ENCODE measurements at regions not wholly inside any gene's neighbourhood (a gene's known extent, or its start where the extent isn't known, plus 50 kb on each side); places are given as distances from the start of the nearest gene placed in this dataset.
"Not testable (repeated sequence)": the region's sequence is repeated elsewhere in the genome, so short reads cannot be mapped to it uniquely, and the experiment has no call there.

DNA sequence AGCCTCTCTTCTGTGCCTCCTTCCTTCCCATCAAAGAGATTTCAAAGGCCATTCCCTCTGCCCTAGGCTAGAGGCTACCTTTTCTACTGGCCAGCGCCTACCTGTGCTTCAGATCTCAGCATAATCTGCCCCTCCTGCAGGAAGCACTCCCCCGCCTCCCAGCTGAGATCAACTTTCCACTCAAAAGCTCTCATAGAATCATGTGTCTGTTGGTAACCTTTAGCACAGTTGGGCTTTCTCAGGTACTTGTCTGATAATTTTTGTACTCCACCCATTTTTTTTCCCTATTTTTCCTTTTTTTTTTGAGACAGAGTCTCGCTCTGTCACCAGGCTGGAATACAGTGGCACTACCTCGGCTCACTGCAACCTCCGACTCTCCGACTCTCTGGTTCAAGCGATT is 231.0 kb upstream of the PRSS58 start:
- H3K27me3 Mint-ChIP-seq (ENCODE audit: low read depth): peaks cover 5% of the 10 kb centered on the region
- H3K27ac Mint-ChIP-seq: no peak overlapping the region
- H3K36me3 Mint-ChIP-seq: no peaks in the 10 kb centered on the region
- no peak overlapping the region for H3K4me3 Mint-ChIP-seq
- DNase-seq (ENCODE audit: low spot score in 2 of 2, unreplicated experiment in 2 of 2): no peak
- TF ChIP-seq, protein P1, sequence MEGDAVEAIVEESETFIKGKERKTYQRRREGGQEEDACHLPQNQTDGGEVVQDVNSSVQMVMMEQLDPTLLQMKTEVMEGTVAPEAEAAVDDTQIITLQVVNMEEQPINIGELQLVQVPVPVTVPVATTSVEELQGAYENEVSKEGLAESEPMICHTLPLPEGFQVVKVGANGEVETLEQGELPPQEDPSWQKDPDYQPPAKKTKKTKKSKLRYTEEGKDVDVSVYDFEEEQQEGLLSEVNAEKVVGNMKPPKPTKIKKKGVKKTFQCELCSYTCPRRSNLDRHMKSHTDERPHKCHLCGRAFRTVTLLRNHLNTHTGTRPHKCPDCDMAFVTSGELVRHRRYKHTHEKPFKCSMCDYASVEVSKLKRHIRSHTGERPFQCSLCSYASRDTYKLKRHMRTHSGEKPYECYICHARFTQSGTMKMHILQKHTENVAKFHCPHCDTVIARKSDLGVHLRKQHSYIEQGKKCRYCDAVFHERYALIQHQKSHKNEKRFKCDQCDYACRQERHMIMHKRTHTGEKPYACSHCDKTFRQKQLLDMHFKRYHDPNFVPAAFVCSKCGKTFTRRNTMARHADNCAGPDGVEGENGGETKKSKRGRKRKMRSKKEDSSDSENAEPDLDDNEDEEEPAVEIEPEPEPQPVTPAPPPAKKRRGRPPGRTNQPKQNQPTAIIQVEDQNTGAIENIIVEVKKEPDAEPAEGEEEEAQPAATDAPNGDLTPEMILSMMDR (IDR thresholded peaks at IDR 0.05; ENCODE audit: unreplicated experiment): no peak
- no peaks in the 10 kb centered on the region for H3K9me3 Mint-ChIP-seq
- peaks cover 4% of the 10 kb centered on the region for H3K4me1 Mint-ChIP-seq

- Mint-ChIP-seq H3K4me3 (no peak overlapping the region), H3K9me3 (no peaks in the 10 kb centered on the region), H3K36me3 (no peaks in the 10 kb centered on the region), H3K27ac (no peak overlapping the region), H3K27me3 (ENCODE audit: low read depth) (peaks cover 5% of the 10 kb centered on the region), H3K4me1 (peaks cover 4% of the 10 kb centered on the region)
- TF ChIP-seq, protein P1 (IDR thresholded peaks at IDR 0.05; ENCODE audit: unreplicated experiment): no peak
- DNase-seq (ENCODE audit: low spot score in 2 of 2, unreplicated experiment in 2 of 2): no peak
Observed at GRCh38 chr7:142488036-142488633, 230.3 kb upstream of the PRSS58 start.

- not testable (repeated sequence) for H3K4me3 Mint-ChIP-seq; H3K4me1 Mint-ChIP-seq; H3K27ac Mint-ChIP-seq; DNase-seq (ENCODE audit: low spot score in 2 of 2, unreplicated experiment in 2 of 2); H3K36me3 Mint-ChIP-seq; H3K27me3 Mint-ChIP-seq (ENCODE audit: low read depth); H3K9me3 Mint-ChIP-seq
Observed at GRCh38 chr7:142487565-142487964, 229.7 kb upstream of the PRSS58 start.

- no peaks in the 10 kb centered on the region for H3K27me3 Mint-ChIP-seq (ENCODE audit: low read depth)
Observed at GRCh38 chr7:142487124-142487523, 229.3 kb upstream of the PRSS58 start.

GRCh38 chr7:142485617-142486226 is 227.9 kb upstream of the PRSS58 start:
- no peaks in the 10 kb centered on the region for H3K9me3 Mint-ChIP-seq
- H3K4me1 Mint-ChIP-seq: peaks cover 4% of the 10 kb centered on the region
- no peak overlapping the region for H3K4me3 Mint-ChIP-seq
- no peak for DNase-seq (ENCODE audit: low spot score in 2 of 2, unreplicated experiment in 2 of 2)
- H3K36me3 Mint-ChIP-seq: no peaks in the 10 kb centered on the region
- no peak overlapping the region for H3K27ac Mint-ChIP-seq
- no peaks in the 10 kb centered on the region for H3K27me3 Mint-ChIP-seq (ENCODE audit: low read depth)
- TF ChIP-seq, protein P1 (IDR thresholded peaks at IDR 0.05; ENCODE audit: unreplicated experiment): peak; percentile 43

More at GRCh38 chr7:142487124-142487523, 229.3 kb upstream of the PRSS58 start:
- H3K36me3 Mint-ChIP-seq: no peaks in the 10 kb centered on the region
- no peak overlapping the region for H3K4me3 Mint-ChIP-seq
- no peak overlapping the region for H3K27ac Mint-ChIP-seq
- TF ChIP-seq, protein P1 (IDR thresholded peaks at IDR 0.05; ENCODE audit: unreplicated experiment): no peak
- DNase-seq (ENCODE audit: low spot score in 2 of 2, unreplicated experiment in 2 of 2): no peak
- H3K9me3 Mint-ChIP-seq: no peaks in the 10 kb centered on the region
- peaks cover 4% of the 10 kb centered on the region for H3K4me1 Mint-ChIP-seq

DNA sequence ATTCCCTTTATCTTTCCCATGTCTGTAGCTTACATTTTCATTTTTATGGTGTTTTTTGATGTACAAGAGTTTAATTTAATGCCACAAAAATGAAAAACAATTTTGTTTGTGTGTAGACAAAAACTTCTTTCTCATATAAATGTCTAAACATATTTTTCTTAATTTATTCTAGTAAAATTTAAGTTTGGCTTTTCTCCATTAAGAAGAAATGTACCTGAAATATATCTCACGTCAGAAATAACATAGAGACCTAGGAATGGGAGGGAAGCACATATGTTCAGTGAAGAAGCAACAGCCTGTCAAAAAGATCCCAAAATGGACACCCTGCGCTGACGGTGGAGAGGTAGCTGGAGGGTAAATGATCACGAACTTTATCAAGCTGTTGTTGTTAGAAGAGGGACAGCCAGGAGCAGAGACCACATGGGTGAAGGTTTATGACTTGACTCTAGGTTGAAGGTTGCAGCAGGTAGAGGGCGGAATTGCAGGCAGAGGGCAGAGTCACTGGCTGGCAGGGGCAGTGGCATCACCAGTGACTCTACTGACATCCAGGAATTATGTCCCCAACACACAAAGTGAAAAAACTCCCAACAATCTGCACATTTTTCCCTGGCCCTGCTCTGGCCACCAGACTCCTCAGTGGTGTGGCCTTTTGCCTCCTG is 225.9 kb upstream of the PRSS58 start:
- H3K4me1 Mint-ChIP-seq: peaks cover 6% of the 10 kb centered on the region
- TF ChIP-seq, protein P1 (IDR thresholded peaks at IDR 0.05; ENCODE audit: unreplicated experiment): no peak
- H3K36me3 Mint-ChIP-seq: no peaks in the 10 kb centered on the region
- H3K27me3 Mint-ChIP-seq (ENCODE audit: low read depth): no peaks in the 10 kb centered on the region
- no peak for DNase-seq (ENCODE audit: low spot score in 2 of 2, unreplicated experiment in 2 of 2)
- no peak overlapping the region for H3K4me3 Mint-ChIP-seq
- no peak overlapping the region for H3K27ac Mint-ChIP-seq
- no peaks in the 10 kb centered on the region for H3K9me3 Mint-ChIP-seq

Measured in mesothelial cell of epicardium (in vitro differentiated cells).